ENCODE measurements at regions not wholly inside any gene's neighbourhood (a gene's known extent, or its start where the extent isn't known, plus 50 kb on each side); places are given as distances from the start of the nearest gene placed in this dataset.

- FAIRE-seq, result peak; percentile 5
- H4K20me1 ChIP-seq (ENCODE audit: control insufficient read depth, extremely low read depth, insufficient read depth, low read length), result no peaks in the 10 kb centered on the region
- DNase-seq (ENCODE audit: low read depth, low spot score), result no peak
- no peaks in the 10 kb centered on the region for H3K79me2 ChIP-seq (ENCODE audit: control insufficient read depth, insufficient read depth, low read length)
- H3K9me1 ChIP-seq (ENCODE audit: control insufficient read depth, extremely low read depth, insufficient read depth, low read length), result no peaks in the 10 kb centered on the region
- no peaks in the 10 kb centered on the region for H3K36me3 ChIP-seq (ENCODE audit: control insufficient read depth in 2 of 2, extremely low read depth in 1 of 2, insufficient read depth in 2 of 2, low read length in 2 of 2)
- peak overlapping the region; percentile 4 for H3K4me2 ChIP-seq (ENCODE audit: control insufficient read depth, extremely low read depth, insufficient read depth, low read depth, low read length)
- no peak overlapping the region for H3K9ac ChIP-seq (ENCODE audit: control insufficient read depth, extremely low read depth, insufficient read depth, low read length)
- dilution Hi-C loops (cut with MboI; ENCODE audit: extremely low pct_ligation_motif_present, low sequenced_read_pairs), result no loop called here
- peak overlapping the region; percentile 54 for H2AFZ ChIP-seq (ENCODE audit: control insufficient read depth, low read length)
- no peak overlapping the region for H3K27ac ChIP-seq (ENCODE audit: control insufficient read depth, insufficient read depth, low read length)
- H3K4me1 ChIP-seq (ENCODE audit: control insufficient read depth, extremely low read depth, insufficient read depth, low read length), result peaks cover 28% of the 10 kb centered on the region
- TF ChIP-seq EZH2 (IDR thresholded peaks at IDR 0.05; ENCODE audit: low read length) (no peak), CTCF (optimal IDR thresholded peaks at IDR 0.05 in 1 of 3, IDR thresholded peaks at IDR 0.05 in 1 of 3, conservative IDR thresholded peaks at IDR 0.05 in 1 of 3; ENCODE audit: extremely low read depth in 1 of 3, insufficient read depth in 2 of 3, low read length in 3 of 3) (no peak)
- no peaks in the 10 kb centered on the region for H3K27me3 ChIP-seq (ENCODE audit: control insufficient read depth, extremely low read depth, insufficient read depth, low read length)
- no peaks in the 10 kb centered on the region for H3K9me3 ChIP-seq (ENCODE audit: control insufficient read depth, low read depth, low read length)
- H3K4me3 ChIP-seq (ENCODE audit: control insufficient read depth in 2 of 3, extremely low read depth in 1 of 3, insufficient read depth in 2 of 3, low read depth in 1 of 3, low read length in 3 of 3), result no peak overlapping the region
Measured at GRCh38 chr3:28743831-28744230, 395.2 kb upstream of the AZI2 start.

GRCh38 chr3:28745436-28745835 is 396.8 kb upstream of the AZI2 start:
- Histone ChIP-seq H3K27ac (ENCODE audit: control insufficient read depth, insufficient read depth, low read length) (no peak overlapping the region), H3K4me2 (ENCODE audit: control insufficient read depth, extremely low read depth, insufficient read depth, low read depth, low read length) (peak overlapping the region; percentile 54), H3K4me1 (ENCODE audit: control insufficient read depth, extremely low read depth, insufficient read depth, low read length) (peaks cover 28% of the 10 kb centered on the region), H3K9me1 (ENCODE audit: control insufficient read depth, extremely low read depth, insufficient read depth, low read length) (no peaks in the 10 kb centered on the region), H3K79me2 (ENCODE audit: control insufficient read depth, insufficient read depth, low read length) (no peaks in the 10 kb centered on the region), H3K4me3 (ENCODE audit: control insufficient read depth in 2 of 3, extremely low read depth in 1 of 3, insufficient read depth in 2 of 3, low read depth in 1 of 3, low read length in 3 of 3) (no peak overlapping the region), H2AFZ (ENCODE audit: control insufficient read depth, low read length) (no peak overlapping the region), H3K27me3 (ENCODE audit: control insufficient read depth, extremely low read depth, insufficient read depth, low read length) (no peaks in the 10 kb centered on the region), H3K9me3 (ENCODE audit: control insufficient read depth, low read depth, low read length) (no peaks in the 10 kb centered on the region), H3K9ac (ENCODE audit: control insufficient read depth, extremely low read depth, insufficient read depth, low read length) (no peak overlapping the region), H3K36me3 (ENCODE audit: control insufficient read depth in 2 of 2, extremely low read depth in 1 of 2, insufficient read depth in 2 of 2, low read length in 2 of 2) (no peaks in the 10 kb centered on the region), H4K20me1 (ENCODE audit: control insufficient read depth, extremely low read depth, insufficient read depth, low read length) (no peaks in the 10 kb centered on the region)
- FAIRE-seq (peak; percentile 61), DNase-seq (ENCODE audit: low read depth, low spot score) (peak; percentile 5)
- TF ChIP-seq EZH2 (IDR thresholded peaks at IDR 0.05; ENCODE audit: low read length) (no peak), CTCF (optimal IDR thresholded peaks at IDR 0.05 in 1 of 3, IDR thresholded peaks at IDR 0.05 in 1 of 3, conservative IDR thresholded peaks at IDR 0.05 in 1 of 3; ENCODE audit: extremely low read depth in 1 of 3, insufficient read depth in 2 of 3, low read length in 3 of 3) (no peak)
- dilution Hi-C loops (cut with MboI; ENCODE audit: extremely low pct_ligation_motif_present, low sequenced_read_pairs), result no loop called here

All from keratinocyte (primary cell).